ENCODE measurements at regions not wholly inside any gene's neighbourhood (a gene's known extent, or its start where the extent isn't known, plus 50 kb on each side); places are given as distances from the start of the nearest gene placed in this dataset.

DNA sequence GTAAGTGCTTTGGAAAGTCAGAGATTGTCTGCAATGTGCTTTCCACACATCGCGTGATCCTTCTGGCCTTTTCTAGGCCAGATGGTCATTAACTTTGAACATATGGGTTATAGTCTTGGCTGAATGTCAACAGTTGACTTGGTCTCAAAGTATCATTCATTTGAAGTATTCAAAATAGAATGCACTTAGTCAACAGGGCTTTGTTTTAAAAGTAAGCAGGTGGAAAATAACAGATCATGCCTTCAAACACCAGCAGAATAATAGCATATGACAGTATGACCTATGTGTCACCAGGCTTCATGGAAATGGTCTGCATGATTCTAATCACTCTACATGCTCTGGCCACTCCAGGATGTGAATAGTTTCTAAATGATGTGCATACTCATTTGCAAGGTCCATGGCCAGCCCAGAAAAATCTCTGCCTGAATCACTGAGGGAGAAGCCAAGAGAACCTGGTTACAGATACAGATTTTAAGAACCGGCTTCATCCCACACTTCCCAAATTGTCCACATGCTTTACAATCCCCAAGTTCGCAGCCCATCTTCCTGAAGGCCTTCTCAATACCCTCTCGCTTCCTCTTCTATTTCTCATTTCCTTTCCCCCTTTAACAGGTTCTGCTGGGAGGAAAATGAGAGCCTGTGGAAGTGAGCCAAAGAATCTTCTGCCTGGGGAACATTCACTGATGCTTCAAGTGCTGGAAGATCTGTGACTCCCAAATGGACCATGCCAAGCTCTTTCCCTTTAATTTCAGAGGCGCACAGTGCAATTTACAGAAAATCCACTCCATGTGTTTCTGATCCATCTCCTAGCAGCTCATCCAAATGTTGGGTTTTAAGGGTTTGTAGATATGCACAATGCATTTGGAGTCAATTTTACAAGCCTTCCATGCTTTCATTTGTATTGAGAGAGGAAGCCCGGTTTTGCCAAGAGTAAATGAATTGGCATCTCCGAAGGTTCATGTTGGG, 122.8 kb upstream of the GDF10 start:
- TF ChIP-seq, protein P1, sequence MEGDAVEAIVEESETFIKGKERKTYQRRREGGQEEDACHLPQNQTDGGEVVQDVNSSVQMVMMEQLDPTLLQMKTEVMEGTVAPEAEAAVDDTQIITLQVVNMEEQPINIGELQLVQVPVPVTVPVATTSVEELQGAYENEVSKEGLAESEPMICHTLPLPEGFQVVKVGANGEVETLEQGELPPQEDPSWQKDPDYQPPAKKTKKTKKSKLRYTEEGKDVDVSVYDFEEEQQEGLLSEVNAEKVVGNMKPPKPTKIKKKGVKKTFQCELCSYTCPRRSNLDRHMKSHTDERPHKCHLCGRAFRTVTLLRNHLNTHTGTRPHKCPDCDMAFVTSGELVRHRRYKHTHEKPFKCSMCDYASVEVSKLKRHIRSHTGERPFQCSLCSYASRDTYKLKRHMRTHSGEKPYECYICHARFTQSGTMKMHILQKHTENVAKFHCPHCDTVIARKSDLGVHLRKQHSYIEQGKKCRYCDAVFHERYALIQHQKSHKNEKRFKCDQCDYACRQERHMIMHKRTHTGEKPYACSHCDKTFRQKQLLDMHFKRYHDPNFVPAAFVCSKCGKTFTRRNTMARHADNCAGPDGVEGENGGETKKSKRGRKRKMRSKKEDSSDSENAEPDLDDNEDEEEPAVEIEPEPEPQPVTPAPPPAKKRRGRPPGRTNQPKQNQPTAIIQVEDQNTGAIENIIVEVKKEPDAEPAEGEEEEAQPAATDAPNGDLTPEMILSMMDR (IDR thresholded peaks at IDR 0.05; ENCODE audit: poor library complexity, severe bottlenecking), result no peak
- TF ChIP-seq RAD21 (conservative IDR thresholded peaks at IDR 0.05) (no peak), EP300 (conservative IDR thresholded peaks at IDR 0.05; ENCODE audit: poor library complexity, severe bottlenecking) (no peak), EZH2 (IDR thresholded peaks at IDR 0.05; ENCODE audit: borderline replicate concordance, insufficient read depth, low read length, poor library complexity, severe bottlenecking) (no peak), SMC3 (conservative IDR thresholded peaks at IDR 0.05; ENCODE audit: poor library complexity) (no peak), POLR2AphosphoS5 (IDR thresholded peaks at IDR 0.05) (no peak)

All from neural cell (in vitro differentiated cells).